A172 (cell line): ENCODE measurements at regions not wholly inside any gene's neighbourhood (a gene's known extent, or its start where the extent isn't known, plus 50 kb on each side); places are given as distances from the start of the nearest gene placed in this dataset.
"Not testable (repeated sequence)": the region's sequence is repeated elsewhere in the genome, so short reads cannot be mapped to it uniquely, and the experiment has no call there.

Experiments
- DNase-seq: peaks from one replicate; pipeline ENCODE4 v3.0.0-alpha.2; 2015; ENCODE audit warnings: low spot score

DNA sequence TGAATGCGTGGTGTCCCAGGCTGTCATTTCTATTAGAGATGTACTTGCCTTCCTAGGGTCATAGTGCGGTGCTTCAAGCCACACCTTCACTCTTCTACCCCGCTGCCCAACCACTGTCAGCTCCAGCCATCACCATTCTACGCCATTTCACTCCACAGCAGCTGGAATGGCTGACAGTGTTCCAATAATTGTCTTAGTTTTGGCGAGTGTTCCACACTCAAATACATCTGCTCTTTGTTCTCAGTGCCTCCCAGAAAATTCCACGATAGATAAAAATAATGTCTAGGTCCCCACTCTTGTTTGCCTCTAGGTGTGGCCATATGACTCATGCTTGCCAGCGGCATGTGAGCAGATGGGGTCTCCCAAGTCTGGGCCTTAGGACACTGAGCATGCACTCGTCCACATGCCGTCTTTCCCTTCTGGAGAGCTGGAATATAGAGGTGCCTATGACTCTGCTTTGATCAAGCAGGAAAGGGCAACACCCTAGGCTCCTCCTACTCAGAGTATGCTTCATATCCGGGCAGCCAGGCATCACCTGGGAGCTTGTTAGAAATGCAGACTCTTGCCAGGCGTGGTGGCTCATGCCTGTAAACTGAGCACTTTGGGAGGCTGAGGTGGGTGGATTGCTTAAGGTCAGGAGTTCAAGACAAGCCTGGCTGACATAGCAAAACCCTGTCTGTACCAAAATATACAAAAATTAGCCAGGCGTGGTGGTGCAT lies 163.0 kb downstream of the BRMS1L start:
- DNase-seq = peak; percentile 1

DNA sequence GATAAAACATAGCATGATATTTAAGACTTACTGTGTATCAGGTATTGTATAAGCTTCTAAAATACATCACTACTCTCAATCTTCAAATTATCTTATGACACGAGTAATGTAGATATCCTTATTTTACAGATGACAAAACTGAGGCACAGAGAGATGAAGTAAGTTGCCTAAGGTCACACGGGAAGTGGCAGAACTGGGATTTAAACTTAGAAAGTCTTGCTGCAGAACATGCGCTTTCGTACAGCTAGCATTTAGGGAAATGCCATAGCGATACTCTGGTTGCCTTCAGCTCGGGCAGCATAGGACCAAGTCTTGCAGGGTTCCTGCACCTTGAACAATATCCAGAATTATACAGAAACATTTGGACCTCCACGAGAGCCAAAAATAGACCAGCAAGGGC lies 162.4 kb downstream of the BRMS1L start:
- no peak for DNase-seq

DNA sequence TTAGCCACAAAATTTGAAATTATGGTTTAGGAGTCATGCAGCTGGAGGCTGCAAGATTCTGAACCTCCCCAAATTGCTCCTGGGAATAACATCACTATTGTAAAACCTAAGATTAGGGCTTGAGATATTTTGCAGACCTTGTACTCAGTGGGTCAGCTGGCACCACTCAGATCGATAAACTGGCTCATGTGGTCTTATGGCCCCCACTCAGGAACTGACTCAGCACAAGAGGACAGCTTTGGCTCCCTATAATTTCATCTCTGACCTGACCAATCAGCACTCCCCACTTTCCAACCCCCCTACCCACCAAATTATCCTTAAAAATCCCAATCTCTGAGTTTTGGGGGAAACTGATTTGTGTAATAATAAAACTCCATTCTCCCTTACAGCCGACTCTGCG lies 161.6 kb downstream of the BRMS1L start:
- DNase-seq = no peak

DNA sequence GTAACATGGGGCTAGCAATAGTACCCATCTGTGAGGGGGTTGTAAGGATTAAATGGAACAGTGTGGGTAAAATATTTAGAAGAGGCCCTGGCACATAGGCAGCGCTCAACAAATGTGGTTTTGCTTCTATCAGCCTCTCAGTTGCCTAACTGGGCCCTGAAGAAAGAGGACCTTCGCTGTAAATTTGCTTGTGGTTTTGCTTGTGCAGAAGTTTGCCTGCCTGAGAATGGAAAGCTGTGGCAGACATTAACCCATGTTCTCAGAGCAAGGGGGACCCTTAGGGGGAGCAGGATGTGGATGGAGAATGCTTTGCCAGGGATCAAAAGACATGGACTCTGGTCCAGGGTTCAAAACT lies 160.1 kb downstream of the BRMS1L start:
- DNase-seq = no peak

DNA sequence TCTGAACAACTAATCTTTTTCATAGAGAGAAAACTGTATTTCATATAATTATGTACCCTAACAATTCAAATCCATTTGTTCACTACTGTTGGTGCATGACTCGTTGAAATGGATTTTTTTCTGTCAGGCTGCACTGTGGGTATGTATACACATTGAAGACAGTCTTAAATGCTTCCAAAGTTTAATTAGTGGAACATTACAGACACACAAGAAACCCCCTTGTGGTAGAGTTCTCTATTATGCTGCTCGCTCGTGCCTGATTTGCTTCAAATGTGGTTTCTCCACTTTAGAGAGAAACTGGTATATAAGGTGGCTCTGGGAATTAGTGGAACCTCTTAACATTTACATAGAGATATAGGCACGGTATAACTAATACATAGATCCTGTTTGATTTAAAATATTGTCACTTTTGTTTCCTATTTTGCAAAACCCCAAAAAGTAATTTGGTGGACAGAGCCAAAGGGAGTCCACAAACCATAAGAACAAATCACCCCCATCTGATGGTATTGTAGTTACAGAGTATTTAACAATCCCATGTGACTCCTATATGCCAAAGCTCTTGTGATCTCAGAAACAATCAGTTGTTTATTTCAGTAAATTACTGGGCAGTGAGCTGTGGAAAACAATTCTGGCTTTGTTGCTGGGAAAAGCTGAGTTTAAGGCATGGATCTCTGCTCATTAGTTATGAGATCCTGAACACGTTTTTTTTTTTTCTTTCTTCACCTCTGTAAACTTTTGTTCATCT lies 159.5 kb downstream of the BRMS1L start:
- peak; percentile 2 for DNase-seq

DNA sequence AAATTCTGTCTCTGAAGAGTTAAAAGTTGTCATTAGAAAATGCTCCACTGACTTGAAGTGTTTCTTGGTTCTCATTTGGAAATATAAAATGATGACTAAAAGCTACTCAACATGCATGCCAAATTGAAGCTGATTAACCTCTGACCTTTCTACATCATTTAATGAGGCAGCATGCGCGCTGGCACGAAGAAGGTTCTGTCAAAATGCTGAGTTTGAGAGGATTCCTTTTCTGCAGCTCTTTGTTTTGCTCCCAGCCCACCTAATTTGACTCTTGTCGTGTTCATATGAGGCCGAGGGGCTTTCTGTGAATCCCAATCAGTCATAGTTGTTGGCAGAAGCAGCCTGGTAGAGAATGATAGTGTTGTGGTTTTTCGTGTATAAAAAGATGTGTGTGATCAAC lies 153.4 kb downstream of the BRMS1L start:
- DNase-seq = no peak

DNA sequence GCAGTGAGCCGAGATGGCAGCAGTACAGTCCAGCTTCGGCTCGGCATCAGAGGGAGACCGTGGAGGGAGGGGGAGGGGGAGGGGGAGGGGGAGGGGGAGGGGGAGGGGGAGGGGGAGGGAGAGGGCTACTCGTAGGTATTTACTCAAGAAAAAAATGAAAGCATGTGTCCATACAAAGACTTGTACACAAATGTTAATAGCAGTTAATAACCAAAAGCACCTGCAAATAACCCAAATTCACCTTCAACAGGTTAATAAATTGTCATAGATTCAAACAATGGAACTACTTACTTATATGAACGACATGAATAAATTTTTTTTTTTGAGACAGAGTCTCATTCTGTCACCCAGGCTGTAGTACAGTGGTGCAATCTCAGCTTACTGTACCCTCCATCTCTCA lies 152.4 kb downstream of the BRMS1L start:
- no peak for DNase-seq

DNA sequence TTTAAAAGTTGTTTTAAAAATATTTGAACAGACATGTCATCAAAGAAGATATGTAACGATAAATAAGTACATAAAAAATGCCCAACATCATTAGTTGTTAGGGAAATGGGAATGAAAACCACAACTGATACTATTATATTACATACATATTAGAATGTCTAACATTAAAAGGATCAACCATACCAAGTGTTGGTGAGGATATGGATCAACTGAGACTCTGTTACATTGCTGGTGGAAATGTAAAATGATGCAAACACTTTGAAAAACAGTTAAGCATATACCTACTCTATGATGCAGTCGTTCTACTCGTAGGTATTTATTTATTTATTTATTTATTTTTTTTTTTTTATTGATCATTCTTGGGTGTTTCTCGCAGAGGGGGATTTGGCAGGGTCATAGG lies 149.7 kb downstream of the BRMS1L start:
- no peak for DNase-seq

DNA sequence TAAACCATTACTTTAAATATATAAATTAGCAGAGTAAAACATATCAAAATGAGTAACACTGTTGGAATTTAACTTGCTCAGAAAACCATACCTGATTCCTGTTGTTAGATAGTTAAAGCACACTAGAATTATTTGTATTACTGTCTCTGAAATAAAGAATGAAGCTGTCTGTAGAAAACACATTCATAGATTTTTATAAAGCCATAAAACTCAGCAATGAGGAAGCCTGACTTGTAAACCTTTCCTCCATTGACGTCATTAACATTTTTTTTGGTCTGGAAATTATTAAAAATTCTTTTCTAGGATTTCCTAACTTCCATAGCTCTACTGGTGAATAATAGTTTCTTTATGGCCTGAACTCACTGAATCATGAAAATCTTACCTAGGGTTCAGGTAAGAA lies 147.6 kb downstream of the BRMS1L start:
- no peak for DNase-seq

DNA sequence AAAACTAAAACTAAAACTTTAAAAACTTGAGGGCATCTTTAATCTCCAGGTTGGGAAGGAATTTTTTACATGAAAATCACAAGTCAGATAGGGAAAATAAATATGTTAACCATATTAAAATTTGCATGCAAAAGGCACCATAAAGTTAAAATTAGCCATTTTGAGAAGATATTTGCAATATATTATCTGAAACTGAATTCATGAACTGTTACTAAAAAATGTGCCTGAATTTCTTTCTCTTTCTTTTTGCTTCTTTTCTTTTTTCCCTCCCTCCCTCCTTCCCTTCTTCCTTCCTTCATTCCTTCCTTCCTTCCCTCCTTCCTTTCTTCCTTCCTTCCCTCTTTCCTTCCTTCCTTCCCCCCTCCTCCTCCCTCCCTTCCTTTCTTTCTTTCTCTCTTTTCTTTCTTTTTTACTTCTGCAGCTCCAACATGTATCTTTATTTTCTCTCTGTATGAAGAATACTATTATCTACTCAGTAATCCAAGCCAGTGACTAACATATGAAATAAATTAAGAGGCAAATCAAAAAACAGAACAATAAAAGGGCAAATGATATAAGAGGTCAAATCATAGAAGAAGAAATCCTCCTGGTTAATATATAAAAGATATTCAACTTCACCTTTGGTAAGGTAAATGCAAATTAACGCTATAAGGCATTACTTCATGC lies 146.0 kb downstream of the BRMS1L start:
- no peak for DNase-seq

DNA sequence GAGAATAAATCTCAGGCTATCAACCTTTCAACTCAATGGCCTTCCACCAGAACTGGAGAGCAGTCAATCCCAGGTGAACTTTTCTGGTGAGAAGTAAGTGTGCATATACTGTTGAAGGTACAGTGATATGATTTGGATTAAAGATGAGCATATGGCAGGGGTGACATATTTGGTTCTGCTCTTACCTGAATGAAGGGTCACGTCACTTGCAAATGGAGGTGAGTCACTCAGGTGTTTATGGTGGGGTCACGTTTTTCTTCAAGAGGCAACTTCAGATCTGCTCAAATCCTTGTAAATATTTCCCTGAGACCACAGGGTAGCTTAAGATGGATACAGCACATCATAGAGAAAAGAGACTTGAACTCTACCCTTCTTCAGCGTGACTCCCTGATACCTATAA lies 143.2 kb downstream of the BRMS1L start:
- no peak for DNase-seq

DNA sequence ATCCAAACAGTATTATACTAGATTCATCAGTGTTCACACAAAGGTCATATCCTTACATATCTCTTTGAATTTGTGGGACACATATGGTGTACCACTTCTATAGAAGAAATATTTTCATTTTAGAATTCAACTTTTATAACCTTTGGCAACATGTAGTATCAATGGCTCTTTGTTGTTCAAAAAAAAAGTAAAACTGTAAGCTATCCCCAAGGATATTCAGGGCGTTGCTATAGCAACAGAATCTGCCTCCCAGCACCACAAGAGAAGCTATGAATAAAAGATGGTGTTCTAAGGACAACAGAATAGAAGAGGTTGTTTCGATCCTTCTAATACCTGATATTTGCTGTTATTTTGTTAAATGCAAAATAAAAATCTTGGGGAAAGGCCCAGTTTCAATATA lies 139.3 kb downstream of the BRMS1L start:
- DNase-seq = no peak

DNA sequence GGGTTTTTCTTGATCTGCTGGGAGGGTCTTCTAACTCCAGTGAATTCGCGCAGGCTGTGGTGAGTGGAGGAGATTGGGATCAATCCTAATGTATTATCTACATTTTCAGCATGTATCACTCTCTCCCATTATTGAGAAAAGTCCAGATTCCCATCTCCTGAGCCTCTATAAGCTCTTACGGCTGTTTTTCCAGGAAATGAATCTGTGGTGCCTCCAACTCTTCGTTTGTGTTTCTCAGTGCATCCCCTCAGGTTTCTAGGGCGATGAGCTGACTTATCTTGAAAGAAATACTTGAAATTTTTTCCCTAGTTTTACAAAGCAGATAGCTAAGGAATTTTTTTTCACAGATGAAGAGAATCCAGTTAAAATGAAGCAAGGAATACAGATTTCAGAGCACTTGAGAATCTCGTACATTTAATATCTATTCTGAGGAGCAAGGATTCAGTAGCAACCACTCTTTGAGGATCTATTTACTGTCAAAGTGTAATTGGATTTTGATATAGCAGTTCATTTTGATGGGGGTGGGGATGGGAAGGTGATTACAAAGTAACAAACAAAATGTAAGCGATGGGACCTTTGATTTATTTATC lies 138.7 kb downstream of the BRMS1L start:
- DNase-seq = no peak

DNA sequence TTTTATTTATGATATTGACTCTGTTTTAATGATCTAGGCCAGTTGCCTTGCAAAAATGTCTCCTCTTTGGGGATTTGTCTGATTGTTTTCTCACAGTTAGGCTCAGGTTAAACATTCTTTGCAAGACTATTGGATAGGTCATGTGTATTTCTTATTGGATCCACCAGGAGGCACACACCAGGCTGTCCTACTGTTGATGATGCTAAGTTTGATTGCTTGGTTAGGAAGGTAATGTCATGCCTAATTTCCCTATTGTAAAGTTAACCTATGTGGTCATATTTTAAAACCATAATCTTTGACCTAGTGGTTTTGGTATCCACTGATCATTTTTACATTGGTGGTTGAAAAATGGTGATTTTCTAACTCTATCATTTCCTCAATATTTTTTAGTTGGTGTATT lies 137.1 kb downstream of the BRMS1L start:
- no peak for DNase-seq

DNA sequence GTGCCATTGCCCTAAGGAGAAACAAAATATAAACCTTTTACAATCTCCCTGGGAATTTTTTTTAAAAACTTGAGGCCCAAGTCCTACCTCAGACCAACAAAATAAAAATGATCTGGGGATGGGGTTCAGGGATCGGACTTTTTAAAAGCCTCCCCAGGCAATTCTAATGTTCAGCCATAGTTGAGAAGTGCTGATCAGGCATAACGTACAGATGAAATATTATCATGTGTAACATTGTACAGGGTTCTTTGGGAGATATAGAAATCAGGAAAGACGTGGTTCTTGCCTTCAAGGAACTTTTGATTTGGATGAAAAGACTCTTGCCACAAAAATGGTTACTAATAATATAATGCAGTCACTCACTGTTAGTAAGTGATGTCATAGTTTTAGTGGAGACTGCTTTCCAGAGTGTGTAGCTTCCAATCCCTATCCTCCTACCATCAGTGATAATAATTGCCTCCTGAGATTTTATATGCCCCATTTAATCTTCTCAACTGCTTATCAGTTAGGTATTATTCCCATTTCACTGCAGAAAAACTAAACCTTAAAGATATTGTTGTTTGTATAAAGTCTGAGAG lies 135.6 kb downstream of the BRMS1L start:
- no peak for DNase-seq

DNA sequence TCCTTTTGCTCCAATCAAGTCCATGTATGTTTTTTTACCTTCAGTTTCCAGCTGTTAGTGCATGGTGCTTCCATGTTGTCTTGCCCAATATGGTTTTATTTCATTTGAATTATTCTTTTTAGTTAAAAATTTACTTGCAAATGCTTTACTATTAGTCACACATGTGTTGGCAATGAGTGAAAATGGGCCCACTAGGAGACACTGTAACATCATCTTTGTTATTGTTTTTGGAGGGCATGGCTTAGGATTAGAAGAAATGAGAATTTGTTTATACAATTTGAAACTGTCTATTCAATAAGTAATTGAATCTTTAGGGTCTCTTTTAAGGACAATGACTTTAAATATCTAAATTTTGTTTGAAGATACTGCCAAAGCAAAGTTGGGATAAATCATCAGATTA lies 133.7 kb downstream of the BRMS1L start:
- no peak for DNase-seq

DNA sequence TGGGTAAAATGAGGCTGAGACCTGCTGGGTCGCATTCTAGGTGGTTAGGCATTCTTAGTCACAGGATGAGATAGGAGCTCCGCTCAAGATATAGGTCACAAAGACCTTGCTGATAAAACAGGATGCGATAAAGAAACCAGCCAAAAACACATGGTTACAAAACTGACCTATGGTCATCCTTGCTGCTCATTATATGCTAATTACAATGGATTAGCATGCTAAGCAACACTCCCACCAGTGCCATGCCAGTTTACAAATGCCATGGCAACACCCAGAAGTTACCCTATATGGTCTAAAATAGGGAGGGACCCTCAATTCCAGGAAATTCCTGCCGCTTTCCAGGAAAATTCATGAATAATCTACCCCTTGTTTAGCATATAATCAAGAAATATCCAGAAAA lies 132.4 kb downstream of the BRMS1L start:
- no peak for DNase-seq

DNA sequence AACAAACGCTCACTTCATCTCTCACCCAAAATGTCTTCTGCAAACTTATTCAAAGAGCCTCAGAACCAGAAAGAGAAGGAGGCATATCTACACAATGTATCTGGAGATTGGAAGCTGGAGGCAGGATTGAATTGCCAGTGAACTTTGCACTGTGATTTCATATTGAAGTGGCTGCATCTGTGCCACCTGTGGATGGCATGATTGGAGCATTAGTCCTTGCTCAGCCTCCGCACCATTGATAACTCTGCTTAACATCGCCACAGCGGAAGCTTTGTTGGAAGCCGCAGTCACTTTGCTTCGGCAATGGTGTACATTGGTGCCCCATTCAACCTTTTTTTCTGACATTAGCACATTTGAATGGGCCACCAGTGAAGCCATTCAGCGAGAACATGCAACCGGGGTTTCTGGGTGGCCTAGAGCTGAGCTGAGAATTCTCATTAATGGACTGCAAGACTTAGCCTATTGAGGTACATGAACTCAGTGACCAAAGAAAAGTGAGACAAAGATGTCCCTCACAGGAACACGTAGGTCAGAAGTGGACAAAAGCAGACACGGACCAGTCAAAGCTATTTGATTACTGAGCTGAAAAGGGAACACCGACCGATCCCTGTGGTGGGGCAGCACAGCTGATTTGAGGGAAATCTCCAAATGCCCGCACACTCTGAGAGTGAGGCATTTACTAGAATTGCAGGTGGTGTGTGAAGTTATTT lies 130.4 kb downstream of the BRMS1L start:
- no peak for DNase-seq

DNA sequence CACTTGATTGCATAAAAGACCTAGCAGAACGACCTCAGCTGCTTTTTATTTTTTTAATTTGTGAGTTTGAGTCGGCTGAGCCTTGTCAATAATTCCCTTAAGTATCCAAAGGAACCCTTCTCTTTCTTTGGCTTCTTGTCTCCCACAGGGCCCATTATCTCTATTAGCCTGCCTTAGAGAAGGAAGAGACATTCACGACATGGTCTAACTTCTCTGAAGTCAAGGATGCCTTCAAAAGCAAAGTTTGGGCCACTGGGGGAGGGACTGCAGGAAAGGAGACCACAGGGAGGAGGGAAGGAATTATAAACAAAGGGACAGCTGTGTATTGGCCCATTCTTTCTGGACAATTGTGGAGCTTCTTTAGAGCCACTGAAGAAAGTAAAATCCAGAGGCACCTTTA lies 126.4 kb downstream of the BRMS1L start:
- DNase-seq = no peak

DNA sequence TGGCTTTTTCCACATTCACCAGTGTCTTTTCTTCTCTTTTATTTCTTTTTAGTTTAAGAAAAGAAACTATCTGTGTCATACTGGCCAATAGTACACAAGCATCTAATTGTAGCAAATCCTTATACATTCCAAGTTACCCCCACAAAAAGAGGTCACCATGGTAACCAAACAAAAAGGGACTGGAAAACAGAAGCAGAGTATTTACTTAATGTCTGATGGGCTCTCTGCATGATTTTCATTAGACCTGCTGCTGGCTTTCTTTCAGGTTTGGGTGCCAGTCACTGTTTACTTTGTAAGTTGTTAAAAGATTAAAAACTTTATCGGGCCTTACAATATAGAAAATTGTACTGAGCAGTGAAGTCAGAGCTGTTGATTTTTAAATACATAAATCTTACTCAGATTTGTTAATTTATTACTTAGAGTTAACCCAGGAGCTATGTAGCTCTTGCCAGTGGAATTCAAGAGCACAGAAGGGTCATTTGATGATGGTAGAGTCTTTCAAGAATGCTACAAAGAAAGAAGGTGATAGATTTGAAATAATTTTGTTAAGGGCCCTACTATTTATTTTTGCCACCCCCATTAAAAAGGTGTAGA lies 123.9 kb downstream of the BRMS1L start:
- no peak for DNase-seq

DNA sequence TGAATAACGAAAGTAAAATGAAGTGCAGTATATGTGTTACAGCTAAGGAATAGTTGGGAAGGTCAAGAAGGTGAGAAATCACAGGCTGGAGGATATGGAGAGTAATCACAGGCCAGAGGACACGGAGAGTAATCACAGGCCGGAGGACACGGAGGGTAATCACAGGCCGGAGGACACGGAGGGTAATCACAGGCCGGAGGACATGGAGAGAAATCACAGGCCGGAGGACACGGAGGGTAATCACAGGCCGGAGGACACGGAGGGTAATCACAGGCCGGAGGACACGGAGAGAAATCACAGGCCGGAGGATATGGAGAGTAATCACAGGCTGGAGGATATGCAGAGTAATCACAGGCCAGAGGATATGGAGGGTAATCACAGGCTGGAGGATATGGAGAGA lies 121.8 kb downstream of the BRMS1L start:
- not testable (repeated sequence) for DNase-seq
